ENCODE measurements at regions not wholly inside any gene's neighbourhood (a gene's known extent, or its start where the extent isn't known, plus 50 kb on each side); places are given as distances from the start of the nearest gene placed in this dataset.

- no peak for TF ChIP-seq ZNF687 (IDR thresholded peaks at IDR 0.05)
Measured at GRCh38 chr10:28977518-28977917, 300.2 kb downstream of the BAMBI start (continued).

GRCh38 chr10:28980264-28980663 is 302.9 kb downstream of the BAMBI start:
- no peaks in the 10 kb centered on the region for H3K9me3 ChIP-seq (replicated peaks; ENCODE audit: control insufficient read depth, insufficient read depth, low read length)
- in situ Hi-C loops (cut with MboI) (no loop called here), intact Hi-C loops (cut with micrococcal nuclease; ENCODE audit: unreplicated experiment) (no loop called here)
- no peak overlapping the region for H3K27ac ChIP-seq (ENCODE audit: control insufficient read depth, insufficient read depth)
- no peak overlapping the region for H3K4me2 ChIP-seq (ENCODE audit: control insufficient read depth, insufficient read depth)
- H3K79me2 ChIP-seq (ENCODE audit: control insufficient read depth, insufficient read depth, low read length): no peaks in the 10 kb centered on the region
- no peaks in the 10 kb centered on the region for H3K36me3 ChIP-seq (ENCODE audit: control insufficient read depth in 2 of 2, insufficient read depth in 2 of 2, low read length in 1 of 2)
- no peaks in the 10 kb centered on the region for H4K20me1 ChIP-seq (ENCODE audit: control insufficient read depth, insufficient read depth)
- 23% methylated on average over 2 of the region's 2 CpGs for WGBS (ENCODE audit: insufficient coverage, insufficient replicate concordance, low lambda C conversion rate, missing lambda C conversion rate)
- H3K4me1 ChIP-seq (ENCODE audit: control insufficient read depth, insufficient read depth, low read length): no peaks in the 10 kb centered on the region
- POLR2A ChIA-PET: no interaction called here
- ATAC-seq (no peak), DNase-seq (ENCODE audit: low read depth, low spot score) (no peak), FAIRE-seq (no peak)
- H3K9ac ChIP-seq (ENCODE audit: control insufficient read depth, insufficient read depth, low read length): no peak overlapping the region
- BruUV-seq (replicated peaks): no TSS peak
- no peak overlapping the region for H3K4me3 ChIP-seq
- no peaks in the 10 kb centered on the region for H3K27me3 ChIP-seq (replicated peaks in 1 of 2; ENCODE audit: control insufficient read depth in 2 of 2, insufficient read depth in 2 of 2, low read length in 1 of 2)
- TF ChIP-seq EGR1 (IDR thresholded peaks at IDR 0.05; ENCODE audit: borderline replicate concordance in 1 of 2, low read depth in 2 of 2, low read length in 2 of 2): no peak
- TF ChIP-seq IRF4 (IDR thresholded peaks at IDR 0.05; ENCODE audit: low read depth, low read length): no peak
- no peak for TF ChIP-seq BCL3 (IDR thresholded peaks at IDR 0.05; ENCODE audit: borderline replicate concordance, insufficient read depth, low read depth, low read length, poor library complexity, severe bottlenecking)
- no peak for TF ChIP-seq SMARCA5 (IDR thresholded peaks at IDR 0.05)
- TF ChIP-seq CREB1 (IDR thresholded peaks at IDR 0.05; ENCODE audit: low read depth): no peak
- no peak for TF ChIP-seq CHD1 (IDR thresholded peaks at IDR 0.05; ENCODE audit: low read depth, low read length)
- no peak for TF ChIP-seq CHD2 (IDR thresholded peaks at IDR 0.05; ENCODE audit: borderline replicate concordance, low read depth, low read length)
- TF ChIP-seq MEF2B (IDR thresholded peaks at IDR 0.05; ENCODE audit: partially characterized antibody, poor library complexity, severe bottlenecking): no peak
- TF ChIP-seq SPI1 (IDR thresholded peaks at IDR 0.05; ENCODE audit: borderline replicate concordance, insufficient read depth, low read depth, low read length): no peak
- TF ChIP-seq SMAD5 (IDR thresholded peaks at IDR 0.05; ENCODE audit: low read depth): no peak
- TF ChIP-seq PBX3 (IDR thresholded peaks at IDR 0.05; ENCODE audit: insufficient replicate concordance, low read depth, low read length): no peak
- no peak for TF ChIP-seq LARP7 (IDR thresholded peaks at IDR 0.05)
- RAD21 ChIA-PET (ENCODE audit: unreplicated experiment): no interaction called here
- CTCF ChIA-PET: interaction anchor here (1.5 kb wide), 1 partner anchor 11 kb away, joined by 4 read pairs; no protein-coding TSS in a partner anchor
- no peak overlapping the region for H2AFZ ChIP-seq (ENCODE audit: control insufficient read depth, low read depth, low read length)
- SMC1A ChIA-PET (ENCODE audit: uncharacterized antibody, unreplicated experiment): no interaction called here

Measured in GM12878 (cell line).